HG03045 (cell line): ENCODE measurements at regions not wholly inside any gene's neighbourhood (a gene's known extent, or its start where the extent isn't known, plus 50 kb on each side); places are given as distances from the start of the nearest gene placed in this dataset.

ENCODE experiments used
- ATAC-seq: cut with Tn5 transposase; IDR thresholded peaks from one replicate; pipeline ENCODE4 v1.9.1; 2021; ENCODE audit warnings: mild to moderate bottlenecking, moderate library complexity; ENCODE audit not compliant: unreplicated experiment

DNA sequence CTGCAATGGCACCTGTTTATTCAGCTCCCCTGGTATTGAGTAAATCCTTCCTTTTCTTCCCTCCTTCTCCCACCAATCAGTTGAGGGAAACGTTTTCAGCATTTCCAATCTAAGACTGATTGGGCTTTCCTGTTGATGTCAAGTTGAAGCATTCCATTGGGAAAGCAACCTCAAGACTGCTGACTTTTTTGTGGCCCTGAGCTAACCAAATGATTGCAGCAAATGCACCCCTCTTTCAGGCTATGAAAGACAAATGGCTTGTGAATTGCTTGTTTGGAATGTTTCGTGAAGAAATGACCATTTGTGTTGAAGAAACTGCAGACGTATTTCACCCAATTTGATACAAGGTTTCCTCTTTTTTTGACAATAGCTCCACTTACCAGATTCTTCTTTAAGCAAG is 303.5 kb downstream of the EPHA4 start:
- no peak for ATAC-seq

GRCh38 chr2:221270806-221271205 is 301.3 kb downstream of the EPHA4 start:
- ATAC-seq = no peak

DNA sequence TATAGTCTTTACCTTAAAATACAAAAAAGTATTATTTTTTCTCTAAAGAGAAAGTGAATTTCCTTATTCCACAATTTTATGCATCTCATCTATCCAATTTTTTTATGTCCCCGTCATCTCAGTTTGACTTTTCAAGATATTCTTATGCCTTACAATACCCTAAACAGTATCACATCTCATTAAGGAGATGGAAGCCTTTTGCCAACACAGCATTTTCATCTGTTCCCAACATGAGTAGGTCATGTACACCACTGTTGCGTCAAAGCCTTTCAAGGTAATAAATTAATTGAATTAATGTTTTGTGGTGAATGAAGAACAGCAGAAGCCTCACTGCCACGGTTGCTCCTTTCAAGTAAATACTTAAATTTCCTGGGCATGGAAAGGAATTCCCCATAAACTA is 299.4 kb downstream of the EPHA4 start:
- no peak for ATAC-seq

- no peak for ATAC-seq
These were observed 296.1 kb downstream of the EPHA4 start for GRCh38 chr2:221276033-221276432.

GRCh38 chr2:221276601-221277000 is 295.5 kb downstream of the EPHA4 start:
- no peak for ATAC-seq

GRCh38 chr2:221282386-221282785 is 289.7 kb downstream of the EPHA4 start:
- ATAC-seq = no peak

DNA sequence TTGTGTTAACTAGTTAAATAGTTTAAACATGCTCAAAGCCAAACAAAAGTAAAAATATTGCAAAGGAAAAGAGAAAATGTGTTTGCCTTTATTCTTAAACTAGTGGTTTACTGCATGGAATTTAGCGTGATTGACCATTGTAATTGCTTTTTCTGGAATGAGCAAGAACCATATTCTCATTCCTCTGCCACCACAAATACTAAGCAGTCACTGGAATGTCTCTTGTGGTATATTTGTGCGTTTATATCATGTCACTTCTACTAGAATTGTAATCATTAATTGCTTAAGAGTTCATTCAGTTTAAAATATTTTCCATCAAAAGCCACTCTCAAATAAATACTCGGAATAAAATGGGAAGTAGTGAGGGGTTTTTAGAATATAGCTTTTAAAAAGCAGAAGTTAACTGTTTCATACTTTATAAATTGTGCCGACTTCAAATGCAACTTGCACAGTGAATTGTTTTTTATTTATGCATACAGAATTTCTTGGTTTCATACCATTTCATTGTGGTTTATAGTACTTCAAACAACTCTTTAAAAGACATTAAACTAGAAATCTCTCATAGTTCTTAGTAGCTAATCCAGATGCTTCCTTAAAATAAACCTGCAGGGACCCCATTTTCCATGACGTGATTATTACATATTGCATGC is 288.1 kb downstream of the EPHA4 start:
- no peak for ATAC-seq

DNA sequence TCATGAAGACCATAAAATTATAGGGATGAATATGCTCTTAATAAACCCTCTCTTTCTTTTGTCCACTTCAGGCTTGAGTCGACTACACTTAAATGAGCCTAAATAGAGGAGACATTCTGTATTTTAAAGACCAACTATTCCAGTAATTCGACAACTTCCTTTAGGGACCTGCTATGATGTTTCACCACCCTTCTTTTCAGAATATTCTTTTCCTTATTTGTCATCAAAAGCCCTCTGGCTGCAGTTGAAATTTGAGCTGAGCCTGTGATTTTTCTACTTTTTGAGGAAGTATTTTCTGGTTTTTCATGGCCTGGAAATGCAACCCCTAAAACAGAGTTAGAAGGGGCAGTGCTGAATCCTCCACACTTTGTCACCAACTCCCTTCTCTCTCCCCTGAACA is 287.0 kb downstream of the EPHA4 start:
- ATAC-seq = no peak

- no peak for ATAC-seq
These were observed 285.7 kb downstream of the EPHA4 start for GRCh38 chr2:221286406-221286805.

DNA sequence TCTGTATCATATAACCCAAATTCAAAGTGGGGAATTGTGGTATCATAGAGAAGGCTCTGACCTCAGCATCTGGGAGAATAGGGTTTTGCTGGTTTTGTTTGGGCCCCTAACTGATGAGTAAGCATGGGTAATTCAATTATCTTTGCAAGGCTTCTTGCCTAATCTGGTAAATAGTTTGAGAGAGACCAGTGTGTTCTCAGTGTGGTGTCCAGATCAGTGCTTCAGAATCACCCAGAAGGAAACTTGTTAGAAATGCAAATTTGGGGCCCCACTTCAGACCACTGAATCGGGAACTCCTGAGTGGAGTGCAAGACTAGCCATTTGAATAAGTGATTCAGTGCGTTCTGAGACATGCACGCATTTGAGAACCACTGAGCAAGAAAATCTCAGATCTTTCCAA is 282.7 kb downstream of the EPHA4 start:
- no peak for ATAC-seq

GRCh38 chr2:221289846-221290245 is 282.3 kb downstream of the EPHA4 start:
- ATAC-seq = no peak

DNA sequence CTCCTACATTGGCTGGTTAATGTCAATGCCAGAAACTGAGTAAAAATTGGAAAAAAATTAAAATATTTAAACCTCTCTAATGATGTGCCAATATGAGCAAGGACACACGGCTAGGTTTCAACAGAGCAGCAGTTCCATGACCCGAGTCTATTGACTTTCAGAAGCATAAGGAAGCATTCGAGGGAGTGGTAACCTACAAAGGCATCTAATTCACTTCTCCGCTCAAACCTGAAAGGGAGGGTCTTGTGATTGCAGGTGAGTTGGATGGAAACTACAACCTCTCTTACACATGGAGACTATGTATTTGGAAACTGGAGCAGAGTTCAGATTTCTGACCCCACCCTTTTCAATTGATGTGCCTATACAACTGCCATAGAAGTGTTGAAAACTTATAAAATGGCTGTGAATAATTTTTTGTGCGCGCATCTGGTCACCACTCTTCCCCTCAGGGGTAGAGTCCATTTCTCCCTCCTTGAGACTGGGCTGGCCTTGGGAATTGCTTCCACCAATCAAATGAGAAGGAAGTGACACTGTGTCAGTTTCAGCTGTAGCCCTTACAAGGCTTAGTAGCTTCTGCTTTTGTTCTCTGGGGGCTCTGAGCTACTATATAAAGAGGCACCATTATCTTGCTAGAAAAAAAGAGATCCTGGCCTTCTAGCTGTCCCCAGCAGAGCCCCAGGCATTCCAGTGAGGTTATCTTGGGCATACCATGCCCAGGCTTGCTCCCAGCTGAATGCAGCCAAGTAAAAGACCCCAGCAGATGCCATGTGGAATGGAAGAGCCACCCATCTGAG is 278.0 kb downstream of the EPHA4 start:
- no peak for ATAC-seq

DNA sequence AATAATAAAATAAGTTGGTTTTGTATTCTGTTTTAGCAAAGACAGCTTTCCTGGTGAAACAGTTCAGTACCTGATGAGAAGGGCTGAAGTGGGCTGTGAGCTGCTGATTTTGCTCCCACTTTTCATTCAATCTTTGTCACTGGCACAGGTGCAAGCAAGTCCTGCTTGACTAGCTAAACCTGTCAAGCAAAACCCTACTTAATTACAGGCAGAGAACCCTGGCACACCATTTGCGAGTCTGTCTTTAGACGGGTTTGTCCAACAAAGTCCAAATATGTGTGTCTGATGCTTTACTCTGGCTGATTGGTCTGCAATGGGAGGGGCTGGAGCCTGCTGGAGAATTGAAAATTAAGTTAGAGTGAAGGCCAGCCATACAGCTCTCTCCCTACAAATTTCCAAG is 267.2 kb downstream of the EPHA4 start:
- no peak for ATAC-seq

DNA sequence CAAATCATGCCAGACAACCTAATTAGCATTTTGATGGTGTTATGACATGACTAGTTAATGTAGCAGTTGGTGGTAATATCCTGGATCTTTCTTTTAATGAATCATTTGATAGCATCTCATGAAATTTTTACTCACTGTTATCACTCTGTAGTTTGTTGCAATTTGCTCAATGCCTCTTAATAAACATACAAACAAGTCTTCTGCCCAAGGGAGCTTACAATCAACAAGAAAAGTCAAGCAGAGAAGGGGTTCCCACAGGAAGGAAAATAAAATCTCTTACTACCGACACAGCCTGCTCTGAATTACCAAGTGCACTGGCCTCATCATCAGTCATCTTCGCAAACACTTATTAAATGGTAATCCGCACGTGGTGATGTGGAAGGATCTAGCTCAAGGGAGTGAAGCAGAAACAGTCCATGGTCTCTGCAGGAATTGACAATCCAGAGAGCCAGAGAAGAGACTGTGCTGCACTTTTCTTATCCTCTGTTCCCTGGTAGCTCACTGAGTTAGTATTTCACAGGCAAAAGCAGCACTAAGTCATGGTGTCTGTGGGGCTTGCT is 263.5 kb downstream of the EPHA4 start:
- no peak for ATAC-seq

GRCh38 chr2:221309892-221310583 is 262.1 kb downstream of the EPHA4 start:
- no peak for ATAC-seq

DNA sequence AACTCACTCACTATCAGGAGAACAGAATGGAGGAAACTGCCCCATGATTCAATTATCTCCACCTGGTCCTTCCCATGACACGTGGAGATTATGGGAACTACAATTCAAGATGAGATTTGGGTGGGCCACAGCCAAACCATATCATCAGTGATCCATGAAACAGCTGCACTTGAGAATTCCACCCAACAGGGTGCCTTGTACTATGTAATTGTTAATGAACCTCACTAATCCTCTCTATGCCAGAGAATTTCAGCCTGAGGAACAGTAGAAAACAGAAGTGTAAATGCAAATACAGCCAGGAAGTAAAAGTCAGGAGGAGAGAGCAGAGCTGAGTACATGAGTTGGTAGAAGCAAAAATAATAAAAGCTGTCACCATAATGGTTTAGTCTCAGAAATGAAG is 261.4 kb downstream of the EPHA4 start:
- no peak for ATAC-seq

DNA sequence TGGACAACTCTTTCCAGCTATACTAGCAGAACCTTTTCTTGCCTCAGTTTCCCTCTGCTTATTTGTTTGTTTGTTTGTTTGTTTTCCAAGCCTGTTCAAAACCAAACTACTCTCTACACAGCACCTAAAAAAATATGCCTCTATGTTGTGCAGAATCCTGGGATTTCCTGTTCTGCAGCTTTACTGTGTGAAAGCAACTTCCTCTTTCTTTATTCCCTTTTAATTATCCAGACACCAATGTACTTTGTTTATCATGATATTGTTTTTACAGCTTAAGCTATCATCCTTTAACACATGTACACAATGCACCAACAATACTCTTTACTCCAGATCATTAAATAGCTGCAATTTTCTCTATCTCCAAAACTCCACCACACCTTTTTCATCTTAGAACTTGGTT is 259.5 kb downstream of the EPHA4 start:
- ATAC-seq = no peak

DNA sequence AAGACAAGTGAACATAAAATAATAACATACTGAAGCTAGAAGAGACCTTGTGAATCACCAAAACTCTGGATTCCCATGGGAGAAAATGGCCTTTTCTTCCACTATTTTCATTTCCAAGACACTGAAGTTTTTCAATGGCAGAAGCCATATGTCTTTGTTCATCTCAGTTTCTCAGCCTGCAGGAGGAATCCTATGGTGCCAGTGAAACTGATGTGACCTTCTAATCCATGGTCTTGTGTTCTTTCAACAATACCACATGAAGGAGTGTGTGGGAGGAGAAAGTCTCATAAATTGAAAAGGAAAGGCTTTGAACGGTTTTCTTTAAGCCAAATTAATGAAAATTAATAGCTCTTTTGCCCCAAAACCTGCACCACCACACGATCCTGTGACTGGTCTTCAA is 257.3 kb downstream of the EPHA4 start:
- ATAC-seq = no peak

- no peak for ATAC-seq
These were observed 253.6 kb downstream of the EPHA4 start for GRCh38 chr2:221318376-221319130.

DNA sequence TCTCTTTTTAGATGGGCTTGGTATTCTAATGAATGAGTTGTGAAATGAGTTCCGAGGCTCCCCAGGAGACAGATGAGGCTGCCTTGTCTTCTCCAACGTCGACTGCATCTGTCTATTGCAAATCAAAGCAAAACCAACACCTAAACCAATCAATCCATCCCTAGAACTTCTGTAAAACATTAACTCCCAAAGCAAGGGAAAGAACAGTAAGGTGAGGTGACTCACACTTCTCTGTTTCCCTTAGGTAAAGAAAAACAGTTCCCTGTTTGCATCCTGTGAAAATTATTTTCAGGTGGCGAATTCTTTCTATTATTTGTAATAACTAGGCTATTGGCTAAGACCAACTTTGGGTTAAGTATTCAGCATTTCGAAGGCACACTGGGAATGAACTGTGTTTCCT is 249.4 kb downstream of the EPHA4 start:
- no peak for ATAC-seq

DNA sequence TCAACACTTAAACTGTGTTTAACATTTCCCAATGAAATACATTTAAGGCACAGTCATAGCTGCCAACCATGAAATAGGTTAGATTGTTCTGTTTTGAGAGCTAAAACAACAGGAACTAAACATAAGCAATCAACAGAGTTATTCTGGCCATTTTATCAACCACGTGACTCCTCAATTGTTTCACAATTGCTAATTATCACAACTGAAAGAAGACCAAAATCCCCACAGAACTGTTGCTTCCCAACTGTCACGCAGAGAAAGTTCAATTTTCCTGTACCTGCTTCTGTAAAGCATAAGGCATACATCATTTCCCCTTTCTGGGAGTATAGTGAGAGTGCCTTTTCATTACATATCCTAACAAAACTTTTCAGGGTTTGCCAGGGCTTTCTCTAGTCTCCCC is 248.6 kb downstream of the EPHA4 start:
- no peak for ATAC-seq
